BJ (cell line): ENCODE measurements at regions not wholly inside any gene's neighbourhood (a gene's known extent, or its start where the extent isn't known, plus 50 kb on each side); places are given as distances from the start of the nearest gene placed in this dataset.

ENCODE experiments used
- CTCF ChIA-PET: fragments of 350-600 bp; formaldehyde crosslinking; extraction: SDS; loops from one replicate; lab custom pipeline; 2021; ENCODE audit warnings: antibody characterized with exemption, inconsistent platforms; lab: Yijun Ruan, JAX
- POLR2A ChIA-PET: fragments of 300-600 bp; sonication (Branson Sonifier 250); formaldehyde crosslinking; extraction: SDS; loops from one replicate; lab custom pipeline; 2021; ENCODE audit warnings: antibody characterized with exemption; lab: Charles Lee
- DNase-seq: peaks from one replicate; pipeline ENCODE4 v3.0.0-alpha.2; 2011; ENCODE audit warnings: low read depth
- H3K27me3 ChIP-seq: 2 replicates; pipeline ENCODE4 v1.6.0; 2011; ENCODE audit warnings: low read length; ENCODE audit not compliant: control insufficient read depth, insufficient read depth
- H3K36me3 ChIP-seq: 2 replicates; pipeline ENCODE4 v1.5.1; 2011; ENCODE audit warnings: low read length; ENCODE audit not compliant: control insufficient read depth, insufficient read depth
- H3K4me3 ChIP-seq: 2 replicates; pipeline ENCODE4 v1.5.1; 2011; ENCODE audit warnings: low read depth, mild to moderate bottlenecking, control low read depth, low read length
- TF ChIP-seq, protein P1 (sequence below): IDR thresholded peaks from 2 replicates; pipeline ENCODE4 v1.5.1; 2011; ENCODE audit warnings: low read depth, mild to moderate bottlenecking, control low read depth, inconsistent platforms, low read length, moderate library complexity; ENCODE audit not compliant: insufficient read depth

GRCh38 chr11:128303383-128303782 lies 284.0 kb downstream of the ETS1 start:
- POLR2A ChIA-PET = no interaction called here
- CTCF ChIA-PET = interaction anchor here (1.0 kb wide), 2 partner anchors 20 to 41 kb away, joined by 3 to 6 read pairs; no protein-coding TSS in a partner anchor

GRCh38 chr11:128302425-128303186 lies 284.8 kb downstream of the ETS1 start:
- Histone ChIP-seq H3K4me3 (no peak overlapping the region), H3K36me3 (no peaks in the 10 kb centered on the region), H3K27me3 (no peaks in the 10 kb centered on the region)
- TF ChIP-seq, protein P1, sequence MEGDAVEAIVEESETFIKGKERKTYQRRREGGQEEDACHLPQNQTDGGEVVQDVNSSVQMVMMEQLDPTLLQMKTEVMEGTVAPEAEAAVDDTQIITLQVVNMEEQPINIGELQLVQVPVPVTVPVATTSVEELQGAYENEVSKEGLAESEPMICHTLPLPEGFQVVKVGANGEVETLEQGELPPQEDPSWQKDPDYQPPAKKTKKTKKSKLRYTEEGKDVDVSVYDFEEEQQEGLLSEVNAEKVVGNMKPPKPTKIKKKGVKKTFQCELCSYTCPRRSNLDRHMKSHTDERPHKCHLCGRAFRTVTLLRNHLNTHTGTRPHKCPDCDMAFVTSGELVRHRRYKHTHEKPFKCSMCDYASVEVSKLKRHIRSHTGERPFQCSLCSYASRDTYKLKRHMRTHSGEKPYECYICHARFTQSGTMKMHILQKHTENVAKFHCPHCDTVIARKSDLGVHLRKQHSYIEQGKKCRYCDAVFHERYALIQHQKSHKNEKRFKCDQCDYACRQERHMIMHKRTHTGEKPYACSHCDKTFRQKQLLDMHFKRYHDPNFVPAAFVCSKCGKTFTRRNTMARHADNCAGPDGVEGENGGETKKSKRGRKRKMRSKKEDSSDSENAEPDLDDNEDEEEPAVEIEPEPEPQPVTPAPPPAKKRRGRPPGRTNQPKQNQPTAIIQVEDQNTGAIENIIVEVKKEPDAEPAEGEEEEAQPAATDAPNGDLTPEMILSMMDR = no peak
- DNase-seq = no peak
- ChIA-PET CTCF (interaction anchor here (1.0 kb wide), 2 partner anchors 21 to 41 kb away, joined by 3 to 6 read pairs; no protein-coding TSS in a partner anchor), POLR2A (no interaction called here)

More at GRCh38 chr11:128303383-128303782, 284.0 kb downstream of the ETS1 start:
- no peaks in the 10 kb centered on the region for H3K36me3 ChIP-seq
- TF ChIP-seq, protein P1 = no peak
- DNase-seq = no peak
- H3K27me3 ChIP-seq = no peaks in the 10 kb centered on the region
- H3K4me3 ChIP-seq = no peak overlapping the region

DNA sequence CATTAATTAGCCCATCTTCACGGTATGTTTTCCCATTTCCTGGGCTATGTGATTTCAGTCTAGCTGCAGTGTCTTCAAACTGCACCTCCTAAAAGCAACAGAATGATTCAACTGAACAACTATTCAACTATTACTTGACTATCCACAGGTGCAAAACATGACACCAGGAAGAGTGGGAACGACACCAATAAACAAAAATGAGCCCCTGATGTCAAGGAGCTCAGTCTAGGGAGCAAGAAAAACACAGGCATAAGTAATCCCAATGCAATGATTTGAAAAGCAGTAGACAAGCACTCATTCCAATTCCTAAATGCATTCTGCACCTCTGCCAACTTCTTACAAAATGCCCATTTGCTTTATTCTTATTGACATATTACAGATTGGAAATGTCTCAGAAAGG lies 285.6 kb downstream of the ETS1 start:
- TF ChIP-seq, protein P1 = no peak
- Histone ChIP-seq H3K36me3 (no peaks in the 10 kb centered on the region), H3K4me3 (no peak overlapping the region), H3K27me3 (no peaks in the 10 kb centered on the region)
- no peak for DNase-seq
- CTCF ChIA-PET = no interaction called here
- POLR2A ChIA-PET = no interaction called here

GRCh38 chr11:128300785-128301184 lies 286.6 kb downstream of the ETS1 start:
- DNase-seq = no peak
- no peaks in the 10 kb centered on the region for H3K36me3 ChIP-seq
- ChIA-PET POLR2A (no interaction called here), CTCF (no interaction called here)
- H3K27me3 ChIP-seq = no peaks in the 10 kb centered on the region
- H3K4me3 ChIP-seq = no peak overlapping the region
- TF ChIP-seq, protein P1 = no peak

- ChIA-PET POLR2A (interaction anchor here (0.6 to 1.0 kb wide), 2 partner anchors 120 to 208 kb away, joined by 3 read pairs; no protein-coding TSS in a partner anchor), CTCF (interaction anchor here (1.1 to 3.4 kb wide), 5 partner anchors 9 to 332 kb away, joined by 3 to 17 read pairs (median 4); no protein-coding TSS in a partner anchor)
- no peaks in the 10 kb centered on the region for H3K36me3 ChIP-seq
- no peaks in the 10 kb centered on the region for H3K27me3 ChIP-seq
- no peak overlapping the region for H3K4me3 ChIP-seq
- peak; percentile 90 for DNase-seq
- TF ChIP-seq, protein P1 = no peak
These were observed 288.1 kb downstream of the ETS1 start for GRCh38 chr11:128299132-128299726.
